ENCODE measurements at regions not wholly inside any gene's neighbourhood (a gene's known extent, or its start where the extent isn't known, plus 50 kb on each side); places are given as distances from the start of the nearest gene placed in this dataset.
A peak's percentile ranks its signal among the peaks of the same experiment; 100 is the strongest.
"Not testable (repeated sequence)": the region's sequence is repeated elsewhere in the genome, so short reads cannot be mapped to it uniquely, and the experiment has no call there.

DNA sequence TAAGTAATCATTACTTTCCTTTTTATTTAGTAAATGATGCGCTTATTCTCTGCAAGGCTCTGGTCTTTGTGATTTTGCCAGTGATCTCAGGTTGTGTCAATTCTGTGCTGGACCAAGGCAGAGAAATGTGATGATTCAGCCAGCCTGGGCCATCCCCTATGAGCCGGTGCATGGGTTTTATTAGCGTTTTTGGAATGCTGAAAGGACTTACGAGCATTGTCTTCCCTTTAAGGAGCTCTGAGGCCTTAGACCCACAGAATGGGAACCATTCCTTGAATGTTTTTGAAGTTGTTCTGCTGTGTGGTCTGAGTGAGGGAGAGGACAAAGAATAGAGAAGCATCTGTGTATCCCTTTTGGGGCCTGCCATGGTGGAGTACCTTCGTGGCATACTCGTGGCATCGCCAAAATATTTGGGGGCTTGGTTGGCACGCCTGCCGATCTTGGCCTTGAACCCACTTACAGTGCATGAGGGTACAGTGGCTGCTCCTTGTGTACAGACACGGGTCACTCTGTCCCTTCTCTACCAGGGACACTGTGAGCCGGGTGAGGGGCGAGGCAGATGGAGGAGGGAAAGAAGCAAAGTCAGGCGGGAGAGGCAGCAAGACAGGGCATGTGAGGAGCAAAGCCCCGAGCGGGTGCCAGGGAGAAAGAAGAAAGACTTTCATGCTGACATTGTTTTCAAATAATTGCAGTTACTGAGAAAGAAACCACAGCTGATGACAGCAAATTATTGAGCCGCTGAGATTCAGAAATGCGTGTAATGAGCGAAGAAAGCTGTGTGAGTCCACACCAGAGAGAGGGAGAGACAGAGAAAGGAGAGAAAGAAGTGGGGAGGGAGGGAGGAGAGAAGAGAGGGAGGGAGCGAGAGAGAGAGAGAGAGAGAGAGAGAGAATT lies 269.4 kb upstream of the RGMA start:
- TF ChIP-seq, protein P1, sequence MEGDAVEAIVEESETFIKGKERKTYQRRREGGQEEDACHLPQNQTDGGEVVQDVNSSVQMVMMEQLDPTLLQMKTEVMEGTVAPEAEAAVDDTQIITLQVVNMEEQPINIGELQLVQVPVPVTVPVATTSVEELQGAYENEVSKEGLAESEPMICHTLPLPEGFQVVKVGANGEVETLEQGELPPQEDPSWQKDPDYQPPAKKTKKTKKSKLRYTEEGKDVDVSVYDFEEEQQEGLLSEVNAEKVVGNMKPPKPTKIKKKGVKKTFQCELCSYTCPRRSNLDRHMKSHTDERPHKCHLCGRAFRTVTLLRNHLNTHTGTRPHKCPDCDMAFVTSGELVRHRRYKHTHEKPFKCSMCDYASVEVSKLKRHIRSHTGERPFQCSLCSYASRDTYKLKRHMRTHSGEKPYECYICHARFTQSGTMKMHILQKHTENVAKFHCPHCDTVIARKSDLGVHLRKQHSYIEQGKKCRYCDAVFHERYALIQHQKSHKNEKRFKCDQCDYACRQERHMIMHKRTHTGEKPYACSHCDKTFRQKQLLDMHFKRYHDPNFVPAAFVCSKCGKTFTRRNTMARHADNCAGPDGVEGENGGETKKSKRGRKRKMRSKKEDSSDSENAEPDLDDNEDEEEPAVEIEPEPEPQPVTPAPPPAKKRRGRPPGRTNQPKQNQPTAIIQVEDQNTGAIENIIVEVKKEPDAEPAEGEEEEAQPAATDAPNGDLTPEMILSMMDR (IDR thresholded peaks at IDR 0.05), result no peak
- ATAC-seq (ENCODE audit: low FRiP score), result peak; percentile 32
- DNase-seq (ENCODE audit: low spot score), result no peak

DNA sequence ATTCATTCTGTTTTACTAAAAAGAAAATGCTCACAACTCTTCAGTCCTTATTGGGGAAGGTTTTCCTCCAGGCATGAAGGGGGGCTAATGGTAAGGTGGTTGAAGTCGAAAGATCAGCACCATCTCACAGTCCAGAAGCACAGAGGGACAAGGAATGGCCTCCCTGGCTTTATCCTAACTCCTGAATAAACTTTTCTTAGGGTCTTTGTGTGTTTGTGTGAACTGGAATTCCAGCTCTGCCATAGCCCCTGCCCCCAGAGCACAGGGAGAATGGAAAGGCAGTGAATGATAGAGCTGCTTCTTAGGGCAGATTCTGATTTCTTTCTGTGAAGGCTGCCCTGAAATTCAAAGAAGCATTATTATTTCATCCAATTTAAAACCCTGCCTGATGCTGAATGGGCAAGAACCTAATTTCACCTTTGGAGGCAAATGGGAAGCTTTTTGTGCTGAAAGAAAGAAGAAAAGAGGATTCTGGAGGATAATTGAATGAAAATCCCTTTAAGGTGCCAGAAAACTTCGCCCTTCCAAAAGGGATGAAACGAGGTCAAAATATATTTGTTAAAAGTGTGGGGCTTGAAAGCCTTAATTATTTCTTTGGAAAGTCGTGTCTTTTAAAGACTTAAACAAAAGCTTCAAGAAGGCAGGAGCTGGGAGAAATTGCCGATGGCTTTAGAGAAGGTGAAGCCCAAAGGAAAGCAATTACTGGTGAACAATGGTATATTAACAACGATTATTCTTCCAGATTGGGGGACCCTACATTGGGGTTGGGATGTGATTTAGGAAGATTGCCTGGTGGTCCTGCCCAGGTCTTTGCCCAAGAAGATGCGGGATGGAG lies 259.9 kb upstream of the RGMA start:
- TF ChIP-seq, protein P1 (IDR thresholded peaks at IDR 0.05), result no peak
- ATAC-seq (ENCODE audit: low FRiP score) (no peak), DNase-seq (ENCODE audit: low spot score) (no peak)

DNA sequence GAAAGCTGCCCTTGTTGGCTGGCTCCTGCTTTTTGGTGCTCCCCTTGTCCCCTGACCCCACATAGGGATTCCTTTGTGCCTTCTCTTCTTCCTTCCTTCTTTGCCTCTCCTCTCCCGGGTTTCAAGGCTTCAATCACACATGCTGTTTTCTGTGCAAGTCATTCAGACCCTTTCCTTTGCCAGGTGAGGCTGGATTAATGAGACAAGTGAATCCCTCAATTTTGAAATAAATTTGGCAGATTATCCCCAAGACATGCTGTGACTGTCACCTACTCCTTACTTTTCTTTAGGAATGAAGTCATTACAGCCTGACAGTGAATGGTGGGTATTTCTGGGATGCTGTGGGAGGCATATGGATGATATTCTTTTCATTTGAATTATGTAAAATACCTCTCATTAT lies 259.0 kb upstream of the RGMA start:
- ATAC-seq (ENCODE audit: low FRiP score) (no peak), DNase-seq (ENCODE audit: low spot score) (no peak)
- TF ChIP-seq, protein P1 (IDR thresholded peaks at IDR 0.05), result no peak

DNA sequence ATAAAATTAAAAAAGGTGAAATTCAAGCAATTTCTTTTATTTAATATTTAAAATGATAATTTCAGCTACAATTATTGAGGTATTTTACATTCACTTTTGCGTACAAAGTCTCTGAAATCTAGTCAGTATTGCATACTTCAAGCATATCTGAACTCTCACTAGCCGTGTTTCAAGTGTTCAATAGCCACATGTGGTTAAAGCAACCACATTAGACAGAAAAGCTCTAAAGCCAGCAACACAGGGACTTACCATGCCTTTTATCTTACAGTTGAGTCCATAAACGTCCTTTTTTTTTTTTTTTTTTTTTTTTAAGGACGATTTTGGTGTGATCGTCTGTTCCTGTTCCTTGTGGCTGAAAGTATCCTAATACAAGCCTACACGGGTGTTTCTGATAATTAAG lies 257.0 kb upstream of the RGMA start:
- no peak for ATAC-seq (ENCODE audit: low FRiP score)
- TF ChIP-seq, protein P1 (IDR thresholded peaks at IDR 0.05), result no peak

DNA sequence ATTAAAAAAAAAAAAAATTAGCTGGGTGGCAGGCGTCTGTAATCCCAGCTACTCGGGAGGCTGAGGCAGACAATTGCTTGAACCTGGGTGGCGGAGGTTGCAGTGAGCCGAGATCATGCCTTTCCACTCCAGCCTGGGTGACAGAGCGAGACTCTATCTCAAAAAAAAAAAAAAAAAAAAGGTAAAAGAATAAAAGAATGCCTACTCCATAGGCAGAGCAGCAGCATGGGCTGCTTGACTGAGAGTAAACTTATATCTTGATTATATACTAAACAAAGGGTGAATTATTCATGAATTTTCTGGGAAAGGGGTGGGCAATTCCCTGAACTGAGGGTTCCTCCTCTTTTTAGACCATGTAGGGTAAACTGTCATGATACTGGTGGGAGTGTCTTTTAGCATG lies 254.4 kb upstream of the RGMA start:
- not testable (repeated sequence) for ATAC-seq (ENCODE audit: low FRiP score); DNase-seq (ENCODE audit: low spot score)

More for the DNA sequence above, 257.0 kb upstream of the RGMA start:
- DNase-seq (ENCODE audit: low spot score), result no peak

DNA sequence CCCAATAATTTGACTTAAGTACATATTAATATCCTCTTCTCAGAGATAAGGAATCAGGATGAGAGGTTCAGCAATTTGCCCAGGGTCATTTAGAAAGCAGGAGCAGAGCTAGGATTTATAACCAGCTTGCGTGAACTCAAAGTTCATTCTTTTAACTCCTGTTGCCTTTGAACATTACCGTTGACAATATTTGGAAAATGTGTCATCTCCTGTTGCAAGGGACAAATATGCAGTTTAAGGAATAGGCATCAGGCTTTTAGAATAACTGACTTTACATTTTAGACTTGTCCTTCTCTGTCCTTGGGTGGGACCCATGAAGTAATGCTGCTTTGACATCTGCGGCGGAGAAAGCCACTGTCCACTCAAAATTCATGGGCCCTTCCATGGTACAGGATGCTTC lies 252.2 kb upstream of the RGMA start:
- TF ChIP-seq, protein P1 (IDR thresholded peaks at IDR 0.05), result no peak
- DNase-seq (ENCODE audit: low spot score) (no peak), ATAC-seq (ENCODE audit: low FRiP score) (no peak)

DNA sequence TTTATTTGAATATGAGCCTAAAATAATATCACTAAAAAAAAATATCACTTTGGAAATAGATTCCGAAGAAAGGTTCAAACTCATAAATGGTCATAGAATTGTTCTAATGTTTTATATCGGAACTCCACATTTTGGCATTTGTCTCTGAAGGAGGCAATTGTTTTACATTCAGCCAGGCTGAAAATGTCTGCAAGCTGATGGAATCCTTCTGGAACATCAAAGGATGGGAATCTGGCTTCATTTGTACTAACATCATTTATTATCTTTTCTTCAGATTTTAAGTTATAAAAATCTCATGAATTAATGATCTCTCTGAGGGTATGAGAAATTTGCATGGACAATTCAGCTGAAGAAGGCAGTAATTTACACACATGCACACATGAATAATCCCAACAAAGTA lies 251.4 kb upstream of the RGMA start:
- TF ChIP-seq, protein P1 (IDR thresholded peaks at IDR 0.05), result no peak
- no peak for DNase-seq (ENCODE audit: low spot score)
- no peak for ATAC-seq (ENCODE audit: low FRiP score)
